ENCODE measurements at regions not wholly inside any gene's neighbourhood (a gene's known extent, or its start where the extent isn't known, plus 50 kb on each side); places are given as distances from the start of the nearest gene placed in this dataset.
A peak's percentile ranks its signal among the peaks of the same experiment; 100 is the strongest.
"Not testable (repeated sequence)": the region's sequence is repeated elsewhere in the genome, so short reads cannot be mapped to it uniquely, and the experiment has no call there.

GRCh38 chr1:8167936-8168335 is 141.8 kb upstream of the ERRFI1 start:
- no peak for DNase-seq (ENCODE audit: low spot score)

- DNase-seq (ENCODE audit: low spot score): no peak
Observed at GRCh38 chr1:8166406-8166805, 140.3 kb upstream of the ERRFI1 start.

GRCh38 chr1:8165595-8166360 is 139.7 kb upstream of the ERRFI1 start:
- DNase-seq (ENCODE audit: low spot score): no peak

GRCh38 chr1:8164670-8165069 is 138.6 kb upstream of the ERRFI1 start:
- no peak for DNase-seq (ENCODE audit: low spot score)

- DNase-seq (ENCODE audit: low spot score): no peak
Observed at GRCh38 chr1:8163039-8163438, 136.9 kb upstream of the ERRFI1 start.

GRCh38 chr1:8162168-8162567 is 136.1 kb upstream of the ERRFI1 start:
- DNase-seq (ENCODE audit: low spot score): no peak

- DNase-seq (ENCODE audit: low spot score): no peak
Observed at GRCh38 chr1:8161546-8162105, 135.5 kb upstream of the ERRFI1 start.

GRCh38 chr1:8159470-8160024 is 133.4 kb upstream of the ERRFI1 start:
- no peak for DNase-seq (ENCODE audit: low spot score)

- DNase-seq (ENCODE audit: low spot score): no peak
Observed at GRCh38 chr1:8158995-8159394, 132.9 kb upstream of the ERRFI1 start.

- no peak for DNase-seq (ENCODE audit: low spot score)
Observed at GRCh38 chr1:8157765-8158164, 131.7 kb upstream of the ERRFI1 start.

- no peak for DNase-seq (ENCODE audit: low spot score)
Observed at GRCh38 chr1:8155528-8156186, 129.5 kb upstream of the ERRFI1 start.

GRCh38 chr1:8154621-8155052 is 128.5 kb upstream of the ERRFI1 start:
- no peak for DNase-seq (ENCODE audit: low spot score)

- DNase-seq (ENCODE audit: low spot score): no peak
Observed at GRCh38 chr1:8153961-8154360, 127.9 kb upstream of the ERRFI1 start.

- peak; percentile 68 for DNase-seq (ENCODE audit: low spot score)
Observed at GRCh38 chr1:8152731-8153702, 126.9 kb upstream of the ERRFI1 start.

- DNase-seq (ENCODE audit: low spot score): no peak
Observed at GRCh38 chr1:8151647-8152046, 125.5 kb upstream of the ERRFI1 start.

GRCh38 chr1:8149756-8150155 is 123.6 kb upstream of the ERRFI1 start:
- DNase-seq (ENCODE audit: low spot score): not testable (repeated sequence)

GRCh38 chr1:8147956-8148355 is 121.8 kb upstream of the ERRFI1 start:
- no peak for DNase-seq (ENCODE audit: low spot score)

- DNase-seq (ENCODE audit: low spot score): no peak
Observed at GRCh38 chr1:8146257-8146855, 120.2 kb upstream of the ERRFI1 start.

GRCh38 chr1:8145545-8146202 is 119.6 kb upstream of the ERRFI1 start:
- DNase-seq (ENCODE audit: low spot score): no peak

GRCh38 chr1:8144323-8144722 is 118.2 kb upstream of the ERRFI1 start:
- DNase-seq (ENCODE audit: low spot score): no peak

All from CD4-positive, alpha-beta T cell treated with Interleukin-15 for 4 hours (primary cell).